ENCODE measurements at regions not wholly inside any gene's neighbourhood (a gene's known extent, or its start where the extent isn't known, plus 50 kb on each side); places are given as distances from the start of the nearest gene placed in this dataset.
"Not testable (repeated sequence)": the region's sequence is repeated elsewhere in the genome, so short reads cannot be mapped to it uniquely, and the experiment has no call there.

DNA sequence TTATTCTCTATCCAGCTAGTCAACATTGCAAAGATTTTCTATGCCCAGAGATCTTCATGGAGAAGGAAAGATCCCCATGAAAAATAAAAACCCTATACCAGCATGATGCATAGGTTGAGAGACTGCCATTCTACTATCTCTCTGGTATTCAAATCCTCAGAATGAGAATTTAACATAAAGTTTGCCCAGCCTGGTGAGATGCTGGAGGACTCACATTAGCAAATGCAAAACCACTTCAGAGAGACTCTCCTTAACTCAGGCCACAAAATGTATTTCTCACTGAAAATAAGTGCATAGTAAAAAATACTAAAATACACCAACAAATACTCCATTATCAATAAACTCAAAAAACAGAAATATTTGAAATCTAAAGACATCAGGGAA lies 430.0 kb upstream of the RUNX1 start:
- no peak for DNase-seq (ENCODE audit: low spot score)
- intact Hi-C loops (cut with DNase I), result no loop called here

DNA sequence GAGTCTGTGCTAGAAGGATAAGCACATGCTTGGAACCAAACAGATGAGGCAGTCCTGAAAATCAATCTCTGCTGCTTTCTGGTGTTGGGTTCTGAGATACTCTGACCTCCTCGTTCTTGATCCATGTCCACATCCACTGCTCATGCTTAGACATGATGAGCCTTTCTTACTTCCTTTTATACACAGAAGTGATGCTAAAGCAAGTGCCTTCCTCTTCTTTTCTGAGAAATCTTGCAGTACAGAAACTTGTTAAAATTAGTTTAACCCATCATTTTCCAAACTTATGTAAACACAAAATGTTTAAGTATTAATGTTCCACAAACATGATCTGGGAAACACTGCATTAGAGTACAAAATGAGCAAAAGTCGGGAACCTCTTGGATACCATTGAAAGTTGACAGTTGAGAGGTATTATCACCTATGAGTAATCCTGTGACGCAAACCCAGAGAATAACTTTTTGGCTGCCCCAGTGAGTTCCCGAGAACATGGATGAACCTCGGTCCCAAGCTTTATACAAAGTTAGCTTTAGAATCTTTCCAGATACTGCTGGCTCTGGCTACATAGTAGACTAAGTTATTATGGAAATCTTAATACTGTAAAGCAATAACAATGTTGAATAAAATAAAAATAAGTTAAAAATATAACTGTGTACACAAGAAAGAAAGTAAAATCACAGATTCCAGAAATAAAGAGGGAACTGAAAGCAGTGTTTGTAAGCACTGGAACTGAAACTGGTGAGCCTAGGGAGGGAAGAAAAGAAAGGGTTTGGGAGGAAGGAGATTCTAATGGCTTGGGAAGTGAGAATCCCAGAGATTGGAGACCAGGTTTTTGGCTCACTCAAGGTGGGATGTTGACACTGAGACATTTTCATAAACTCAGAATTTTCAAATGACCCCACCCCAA lies 429.3 kb upstream of the RUNX1 start:
- intact Hi-C loops (cut with DNase I), result no loop called here
- no peak for DNase-seq (ENCODE audit: low spot score)

DNA sequence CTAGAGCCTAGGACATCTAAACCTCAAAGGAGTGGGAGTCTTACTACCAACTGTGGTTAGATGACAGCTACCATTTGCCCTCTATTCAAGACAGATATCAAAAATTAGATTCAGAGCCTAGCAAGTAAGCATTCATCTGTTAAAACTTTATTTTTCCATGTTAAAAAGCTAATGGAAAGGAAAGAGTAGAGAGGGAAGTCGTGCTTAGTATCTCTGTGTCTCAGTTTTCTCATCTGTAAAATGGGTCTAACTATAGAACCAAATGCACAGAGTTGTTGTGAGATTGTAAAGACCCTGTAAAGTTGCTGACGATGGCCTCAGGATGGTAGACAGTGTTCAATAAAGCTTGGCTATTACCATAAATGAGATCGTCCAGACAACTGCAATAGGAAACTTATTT lies 428.5 kb upstream of the RUNX1 start:
- intact Hi-C loops (cut with DNase I), result no loop called here
- DNase-seq (ENCODE audit: low spot score), result no peak

DNA sequence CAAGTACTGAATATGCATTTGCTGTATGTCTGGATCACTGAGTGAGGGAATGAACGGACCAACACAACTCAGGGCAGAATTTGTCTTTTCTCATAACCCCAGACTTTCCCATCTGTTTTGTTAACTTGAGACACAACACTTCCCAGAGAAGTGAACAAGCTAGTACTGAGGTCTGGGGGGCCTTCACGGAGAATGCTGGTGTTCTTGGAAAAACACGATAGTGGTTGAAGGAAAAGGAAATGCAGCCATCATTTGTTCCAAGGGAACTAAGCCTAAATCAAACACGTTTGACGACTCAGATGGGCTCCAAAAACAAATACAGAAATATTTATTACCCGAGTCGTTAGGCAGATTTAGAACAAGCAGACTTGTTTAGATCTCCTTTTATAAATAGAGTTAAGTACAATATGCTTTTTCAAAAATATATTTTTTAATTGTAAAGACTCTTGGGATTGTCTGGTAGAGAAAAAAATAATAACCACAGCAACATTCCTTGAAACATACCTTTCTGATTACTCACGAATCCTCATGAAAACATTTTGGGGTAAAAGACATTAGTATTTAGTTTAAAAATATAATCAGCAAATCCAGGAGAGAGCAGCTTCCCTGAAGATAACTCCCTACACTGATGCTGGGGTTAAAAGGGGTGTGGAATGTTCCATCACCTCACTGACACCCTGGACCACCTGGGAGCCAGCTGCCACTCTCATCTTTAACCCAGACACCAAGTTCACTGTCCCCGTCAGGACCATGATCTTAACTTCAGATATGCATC lies 427.7 kb upstream of the RUNX1 start:
- no peak for DNase-seq (ENCODE audit: low spot score)
- intact Hi-C loops (cut with DNase I), result no loop called here

DNA sequence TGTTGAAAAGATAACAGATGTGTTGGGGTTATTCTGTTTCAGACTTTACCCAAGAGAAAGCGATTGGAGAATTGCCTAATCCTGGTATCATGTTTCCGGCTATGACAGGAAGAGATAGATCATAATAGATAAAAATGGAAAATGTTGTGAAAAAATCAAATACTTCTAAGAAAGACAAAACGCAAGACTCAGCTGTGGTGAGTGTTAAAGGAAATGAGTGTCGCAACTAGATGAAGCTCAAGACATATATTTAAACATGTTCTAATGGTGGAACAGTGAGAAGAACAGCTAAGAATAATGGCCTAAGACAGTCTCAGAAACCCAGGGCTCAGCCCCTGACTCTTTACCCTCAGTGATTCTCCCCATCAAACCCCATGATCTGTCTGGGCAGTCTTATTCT lies 426.7 kb upstream of the RUNX1 start:
- intact Hi-C loops (cut with DNase I), result no loop called here
- no peak for DNase-seq (ENCODE audit: low spot score)

DNA sequence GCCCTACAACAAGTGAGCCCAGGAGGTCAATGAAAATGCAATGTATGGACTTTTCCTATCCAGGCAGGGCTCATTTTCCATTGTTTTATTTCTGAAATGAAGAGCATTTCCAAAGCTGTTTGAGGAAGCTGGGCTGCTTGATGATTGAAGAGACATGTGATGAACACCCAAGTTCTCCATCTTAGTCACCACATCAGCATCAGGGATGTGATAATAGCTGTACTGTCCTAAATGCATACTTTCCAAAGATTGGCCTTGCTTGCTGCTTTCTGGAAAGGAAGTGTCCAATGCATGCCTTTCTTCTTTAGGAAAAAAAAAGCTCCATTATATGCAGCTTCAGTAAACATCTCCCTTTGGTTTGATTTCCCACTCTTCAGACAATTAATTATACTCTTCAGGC lies 425.9 kb upstream of the RUNX1 start:
- intact Hi-C loops (cut with DNase I), result no loop called here

DNA sequence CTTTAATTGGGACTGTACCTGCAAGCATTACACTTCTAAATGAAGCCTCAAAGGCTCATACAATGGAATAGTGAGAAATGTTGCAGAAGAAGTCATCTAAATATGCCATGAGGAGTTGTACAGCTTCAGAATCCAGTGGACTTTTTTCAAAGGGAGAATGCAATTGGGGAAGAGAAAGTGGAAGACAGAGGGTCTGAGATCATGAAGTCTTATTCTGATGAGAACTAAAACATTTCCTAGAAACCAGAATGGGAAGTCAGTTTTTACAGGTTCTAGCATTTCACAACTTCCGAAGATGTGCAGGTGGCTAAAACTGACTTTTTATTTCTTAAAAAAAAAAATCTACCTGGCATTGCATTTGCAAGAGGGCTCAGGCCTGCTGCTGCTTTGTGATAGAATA lies 424.4 kb upstream of the RUNX1 start:
- intact Hi-C loops (cut with DNase I), result no loop called here
- DNase-seq (ENCODE audit: low spot score), result no peak

More for the DNA sequence above, 425.9 kb upstream of the RUNX1 start:
- no peak for DNase-seq (ENCODE audit: low spot score)

DNA sequence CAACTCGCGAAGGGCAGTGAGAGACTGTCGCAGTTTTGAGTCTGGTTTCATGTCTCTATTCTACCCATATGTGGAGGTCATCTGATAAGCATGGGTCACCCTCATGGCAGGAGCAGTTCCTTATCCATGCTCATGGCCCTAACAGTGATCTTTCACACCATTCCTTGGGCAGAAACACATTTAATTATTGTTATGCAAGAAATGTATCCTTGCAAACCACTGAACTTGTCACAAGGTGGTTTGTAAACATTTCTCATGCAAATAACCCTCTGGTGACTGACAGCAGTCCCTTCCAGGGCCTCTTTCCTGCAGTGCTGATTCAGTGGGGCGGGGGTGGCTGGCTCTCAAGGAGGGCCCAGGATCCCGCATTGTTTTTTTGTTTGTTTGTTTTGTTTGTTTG lies 421.4 kb upstream of the RUNX1 start:
- intact Hi-C loops (cut with DNase I), result no loop called here
- no peak for DNase-seq (ENCODE audit: low spot score)

DNA sequence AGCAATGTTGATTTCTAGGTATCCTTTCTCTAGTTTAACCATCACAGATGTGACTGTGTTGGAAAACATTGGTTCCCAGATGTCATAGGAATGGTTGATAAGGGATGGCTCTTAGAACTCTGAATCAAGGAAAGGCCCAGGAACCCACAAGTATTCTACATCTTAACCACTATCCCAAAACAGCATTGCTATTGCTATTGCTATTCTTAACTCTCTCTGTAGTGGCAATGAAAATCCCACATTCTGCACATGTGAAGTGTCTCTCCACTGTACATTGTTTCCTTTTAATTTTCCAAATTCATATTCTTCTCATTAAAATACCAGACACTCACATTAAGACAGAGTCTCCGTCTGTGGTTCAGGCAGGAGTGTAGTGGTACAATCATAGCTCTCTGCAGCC lies 420.4 kb upstream of the RUNX1 start:
- DNase-seq (ENCODE audit: low spot score), result no peak
- intact Hi-C loops (cut with DNase I), result no loop called here

DNA sequence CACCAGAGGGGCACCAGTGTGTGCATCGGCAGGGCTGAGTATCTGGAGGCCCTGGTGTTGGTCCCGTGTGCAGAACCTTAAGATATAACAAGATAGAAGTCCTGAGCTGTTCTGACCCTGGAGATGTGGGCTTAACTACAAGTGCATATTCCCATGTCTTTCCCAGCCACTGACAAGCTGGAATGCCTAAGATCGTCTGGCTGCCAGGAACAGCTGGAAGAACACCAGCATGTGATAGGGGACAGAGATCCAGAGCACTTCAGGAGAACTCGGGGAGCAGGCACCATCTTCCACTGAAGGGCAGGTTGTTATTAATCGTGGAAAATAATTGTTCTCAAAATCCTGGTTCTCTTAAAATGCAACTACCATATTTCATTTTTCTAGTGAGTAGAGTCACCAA lies 419.9 kb upstream of the RUNX1 start:
- no peak for DNase-seq (ENCODE audit: low spot score)
- intact Hi-C loops (cut with DNase I), result no loop called here

DNA sequence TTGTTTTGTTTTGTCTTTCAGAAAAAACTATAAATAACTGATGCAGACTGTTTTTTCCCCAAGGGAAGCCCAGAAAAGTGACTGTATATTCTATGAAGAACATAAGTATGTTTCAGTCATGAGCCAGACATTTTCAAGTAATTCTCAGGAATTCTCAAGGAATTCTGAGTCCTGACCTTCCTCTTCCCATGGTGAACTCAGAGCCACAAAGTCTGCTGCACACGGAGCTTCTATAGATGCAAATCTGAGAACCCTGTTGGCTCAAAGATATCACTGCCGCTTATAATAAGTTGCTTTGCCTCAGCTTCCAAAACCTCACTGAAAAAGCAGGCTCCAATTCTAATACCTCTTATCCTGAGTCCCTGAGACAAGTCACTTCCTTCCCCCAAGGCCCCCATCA lies 418.5 kb upstream of the RUNX1 start:
- DNase-seq (ENCODE audit: low spot score), result no peak
- intact Hi-C loops (cut with DNase I), result no loop called here

DNA sequence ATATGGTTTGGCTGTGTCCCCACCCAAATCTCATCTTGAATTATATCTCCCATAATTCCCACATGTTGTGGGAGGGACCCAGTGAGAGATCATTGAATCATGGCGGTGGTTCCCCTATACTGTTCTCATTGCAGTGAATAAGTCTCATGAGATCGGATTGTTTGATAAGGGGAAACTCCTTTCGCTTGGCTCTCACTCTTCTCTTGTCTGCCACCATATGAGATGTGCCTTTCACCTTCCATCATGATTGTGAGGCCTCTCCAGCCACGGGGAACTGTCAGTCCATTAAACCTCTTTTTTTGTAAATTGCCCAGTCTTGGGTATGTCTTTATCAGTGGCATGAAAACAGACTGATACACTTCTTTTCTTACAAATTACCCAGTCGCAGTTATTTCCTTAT lies 417.6 kb upstream of the RUNX1 start:
- intact Hi-C loops (cut with DNase I); DNase-seq (ENCODE audit: low spot score): not testable (repeated sequence)

DNA sequence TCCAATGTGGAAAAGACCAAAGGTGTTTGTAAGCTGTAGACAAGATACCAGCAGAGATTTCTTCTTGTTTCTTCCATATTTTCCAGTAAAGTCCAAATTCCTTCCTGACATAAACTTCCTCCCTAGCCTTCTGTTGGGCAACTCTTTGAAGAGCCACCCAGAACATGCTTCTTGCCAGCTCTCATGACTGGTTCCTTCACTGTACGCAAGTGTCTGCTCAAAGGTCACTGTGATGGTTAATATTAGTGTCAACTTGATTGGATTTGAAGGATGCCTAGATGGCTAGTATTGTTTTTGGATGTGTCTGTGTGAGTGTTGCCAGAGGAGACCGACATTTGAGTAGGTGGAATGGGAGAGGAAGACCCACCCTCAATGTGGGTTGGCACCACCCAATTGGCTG lies 416.6 kb upstream of the RUNX1 start:
- DNase-seq (ENCODE audit: low spot score), result no peak
- intact Hi-C loops (cut with DNase I), result no loop called here

DNA sequence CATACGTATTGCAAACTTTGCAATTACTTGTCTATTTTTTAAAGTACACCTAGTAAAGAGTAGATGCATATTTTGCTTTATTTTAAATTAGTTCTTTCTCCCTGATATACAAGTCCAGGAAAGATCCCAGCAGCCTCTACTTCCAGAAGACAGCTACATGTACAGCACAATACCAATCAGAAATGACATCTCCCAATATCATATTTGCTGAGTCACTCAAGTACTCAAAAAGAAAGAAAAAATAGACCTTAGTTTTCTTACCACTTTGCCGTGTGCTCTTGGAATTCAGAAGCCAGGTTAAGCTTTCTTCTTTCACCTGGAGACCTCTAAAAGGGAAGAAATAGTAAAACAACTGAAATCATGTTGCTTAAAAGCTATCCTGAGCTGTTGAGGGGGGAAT lies 412.6 kb upstream of the RUNX1 start:
- intact Hi-C loops (cut with DNase I), result no loop called here

DNA sequence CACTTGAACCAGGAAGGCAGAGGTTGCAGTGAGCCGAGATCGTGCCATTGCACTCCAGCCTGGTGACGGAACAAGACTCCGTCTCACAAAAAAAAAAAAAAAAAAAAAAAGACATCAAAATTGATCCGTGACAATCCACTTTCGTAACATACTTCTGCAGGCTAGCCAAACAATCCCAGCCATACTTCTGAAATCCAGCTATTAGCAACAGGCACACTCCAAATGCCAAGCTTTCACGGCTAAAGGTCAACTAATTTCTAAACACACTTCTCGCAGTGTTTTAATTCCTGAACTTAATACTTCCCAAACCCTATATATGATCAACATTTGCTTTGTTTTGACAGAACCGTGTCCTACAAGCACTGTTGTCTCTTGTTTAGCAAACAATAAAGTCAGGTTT lies 411.3 kb upstream of the RUNX1 start:
- intact Hi-C loops (cut with DNase I), result no loop called here
- DNase-seq (ENCODE audit: low spot score), result no peak

More for the DNA sequence above, 412.6 kb upstream of the RUNX1 start:
- no peak for DNase-seq (ENCODE audit: low spot score)

DNA sequence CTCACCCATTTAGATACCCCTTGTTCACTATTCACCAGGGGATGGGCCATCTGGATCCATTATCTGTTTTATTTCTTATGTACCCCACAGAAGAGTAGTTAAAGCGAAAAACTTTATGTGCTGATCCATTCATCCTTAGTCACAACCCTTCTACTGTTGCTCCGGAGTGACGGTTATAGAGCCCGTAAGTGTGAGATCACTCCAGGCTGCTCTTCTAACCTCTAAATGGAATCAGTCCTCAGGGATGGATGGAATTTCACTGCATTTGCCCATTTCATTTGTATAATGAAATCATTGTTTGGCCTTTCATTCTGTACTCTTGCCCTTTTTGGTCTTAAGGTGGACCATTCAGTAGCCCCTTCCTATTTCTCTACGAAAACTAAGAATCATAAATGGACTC lies 409.3 kb upstream of the RUNX1 start:
- DNase-seq (ENCODE audit: low spot score), result no peak
- intact Hi-C loops (cut with DNase I), result no loop called here

DNA sequence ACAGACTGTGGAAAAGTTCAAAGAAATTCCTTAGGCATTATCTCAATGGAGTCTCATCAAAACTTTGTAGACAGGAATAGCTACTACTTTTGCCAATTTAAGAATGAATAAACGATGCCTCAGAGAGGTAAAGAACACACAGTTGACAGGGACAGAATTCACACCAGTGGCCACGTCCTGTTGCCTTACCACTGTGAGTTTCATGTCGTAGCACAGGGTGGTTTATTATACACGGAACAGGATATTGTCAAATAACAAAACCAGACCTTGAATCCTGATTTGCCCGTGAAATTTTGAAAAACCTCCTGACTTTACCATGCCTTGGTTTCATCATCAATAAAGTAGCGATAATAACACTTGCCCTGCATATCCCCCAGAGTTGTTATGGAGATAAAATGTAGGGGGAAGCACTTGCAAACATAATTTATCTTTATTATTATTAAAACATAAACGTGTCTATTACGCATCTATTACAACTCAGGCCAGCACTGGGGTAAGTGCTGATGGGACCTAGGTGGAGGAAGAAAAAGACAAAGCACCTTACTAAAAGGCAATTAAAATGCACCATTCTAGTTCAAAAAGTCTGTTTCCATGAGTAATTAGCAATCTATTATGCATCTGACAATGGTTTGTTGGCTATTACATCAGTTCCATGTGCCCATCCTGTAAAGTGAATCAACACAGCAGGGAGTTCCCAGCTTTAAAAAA lies 408.1 kb upstream of the RUNX1 start:
- DNase-seq (ENCODE audit: low spot score), result no peak
- intact Hi-C loops (cut with DNase I), result no loop called here

DNA sequence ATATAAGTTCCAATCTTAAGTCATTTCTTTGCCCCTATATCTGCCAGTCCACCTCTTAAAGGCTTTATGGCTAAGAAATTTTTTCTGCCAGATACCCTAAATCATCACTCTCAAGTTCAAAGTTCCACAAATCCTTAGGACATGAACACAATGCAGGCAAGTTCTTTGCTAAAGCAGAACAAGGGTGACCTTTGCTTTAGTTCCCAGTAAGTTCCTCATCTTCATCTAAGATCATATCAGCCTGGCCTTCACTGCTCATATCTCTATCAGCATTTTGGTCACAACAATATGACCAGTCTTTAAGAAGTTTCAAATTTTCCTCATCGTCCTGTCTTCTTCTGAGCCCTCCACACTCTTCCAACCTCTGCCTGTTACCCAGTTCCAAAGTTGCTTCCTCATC lies 402.2 kb upstream of the RUNX1 start:
- DNase-seq (ENCODE audit: low spot score), result no peak
- intact Hi-C loops (cut with DNase I), result no loop called here

DNA sequence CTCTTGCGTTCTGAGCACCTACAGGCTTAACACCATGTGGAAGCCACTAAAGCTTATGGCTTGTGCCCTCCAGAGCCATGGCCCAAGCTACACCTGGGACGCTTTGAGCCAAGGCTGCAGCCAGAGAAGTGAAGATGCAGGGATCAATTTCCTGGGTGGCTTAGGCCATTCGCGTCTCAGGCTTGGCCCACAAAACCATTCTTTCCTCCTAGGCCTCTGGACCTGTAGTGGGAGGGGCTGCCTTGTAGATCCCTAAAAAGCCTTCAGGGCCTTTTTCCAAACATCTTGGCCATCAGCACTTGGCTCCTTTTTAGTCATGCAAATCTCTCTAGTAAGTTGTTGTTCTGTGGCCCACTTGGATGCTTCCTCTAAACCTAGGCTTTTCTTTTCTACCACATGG lies 401.7 kb upstream of the RUNX1 start:
- intact Hi-C loops (cut with DNase I), result no loop called here
- DNase-seq (ENCODE audit: low spot score), result no peak

DNA sequence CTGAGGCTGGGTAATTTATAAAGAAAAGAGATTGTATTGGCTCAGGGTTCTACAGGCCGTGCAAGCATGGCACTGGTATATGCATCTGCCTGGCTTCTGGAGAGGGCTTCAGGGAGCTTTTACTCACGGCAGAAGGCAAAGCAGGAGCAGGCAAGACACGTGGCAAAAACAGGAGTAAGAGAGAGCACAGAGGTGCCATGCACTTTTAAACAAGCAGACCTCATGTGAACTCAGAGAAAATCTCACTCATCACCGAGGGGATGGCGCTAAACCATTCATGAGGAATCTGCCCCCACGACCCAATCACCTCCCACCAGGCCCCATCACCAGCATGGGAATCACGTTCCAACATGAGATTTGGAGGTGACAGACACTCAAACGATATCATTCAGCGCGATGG lies 400.7 kb upstream of the RUNX1 start:
- intact Hi-C loops (cut with DNase I), result no loop called here
- DNase-seq (ENCODE audit: low spot score), result no peak

All from cardiac septum (tissue), 1 donor.